ENCODE measurements at regions not wholly inside any gene's neighbourhood (a gene's known extent, or its start where the extent isn't known, plus 50 kb on each side); places are given as distances from the start of the nearest gene placed in this dataset.

GRCh38 chr9:124084087-124084486 lies 72.5 kb downstream of the LHX2 start:
- TF ChIP-seq POLR2AphosphoS5 (IDR thresholded peaks at IDR 0.05; ENCODE audit: low read depth, low read length) = no peak
- no peak for TF ChIP-seq SIN3A (IDR thresholded peaks at IDR 0.05; ENCODE audit: borderline replicate concordance, insufficient read depth, low read depth, low read length)
- TF ChIP-seq CTCF (IDR thresholded peaks at IDR 0.05) = no peak
- no peak for TF ChIP-seq TCF7L2 (IDR thresholded peaks at IDR 0.05; ENCODE audit: low read depth, low read length)
- no peak for TF ChIP-seq REST (IDR thresholded peaks at IDR 0.05; ENCODE audit: insufficient read depth in 1 of 2, low read depth in 2 of 2, low read length in 1 of 2)
- Histone ChIP-seq H3K36me3 (ENCODE audit: control insufficient read depth, insufficient read depth, low read length) (no peaks in the 10 kb centered on the region), H3K4me1 (ENCODE audit: control insufficient read depth, insufficient read depth, low read length) (peaks cover 5% of the 10 kb centered on the region), H3K4me3 (ENCODE audit: low read depth in 2 of 2, low read length in 2 of 2) (no peak overlapping the region), H3K9me3 (ENCODE audit: control insufficient read depth, insufficient read depth, low read depth, low read length) (no peaks in the 10 kb centered on the region), H3K27ac (ENCODE audit: low read length) (no peak overlapping the region), H3K27me3 (ENCODE audit: control insufficient read depth, insufficient read depth, low read length) (no peaks in the 10 kb centered on the region)
- ChIA-PET POLR2A (no interaction called here), CTCF (no interaction called here)
- ATAC-seq (no peak), DNase-seq (ENCODE audit: low read depth, low spot score) (no peak)
- BruUV-seq (replicated peaks) = no TSS peak
- intact Hi-C loops (cut with micrococcal nuclease; ENCODE audit: unreplicated experiment) (no loop called here), in situ Hi-C loops (cut with HindIII; ENCODE audit: low pct_unique_long_range_greater_than_20kb, low sequenced_read_pairs) (no loop called here)

GRCh38 chr9:124087226-124087625 lies 75.7 kb downstream of the LHX2 start:
- ChIA-PET POLR2A (no interaction called here), CTCF (no interaction called here)
- TF ChIP-seq SIN3A (IDR thresholded peaks at IDR 0.05; ENCODE audit: borderline replicate concordance, insufficient read depth, low read depth, low read length) (no peak), POLR2AphosphoS5 (IDR thresholded peaks at IDR 0.05; ENCODE audit: low read depth, low read length) (no peak), CTCF (IDR thresholded peaks at IDR 0.05) (no peak), TCF7L2 (IDR thresholded peaks at IDR 0.05; ENCODE audit: low read depth, low read length) (no peak), REST (IDR thresholded peaks at IDR 0.05; ENCODE audit: insufficient read depth in 1 of 2, low read depth in 2 of 2, low read length in 1 of 2) (no peak)
- H3K27me3 ChIP-seq (ENCODE audit: control insufficient read depth, insufficient read depth, low read length) = no peaks in the 10 kb centered on the region
- no peak for ATAC-seq
- no peak overlapping the region for H3K4me3 ChIP-seq (ENCODE audit: low read depth in 2 of 2, low read length in 2 of 2)
- no peaks in the 10 kb centered on the region for H3K9me3 ChIP-seq (ENCODE audit: control insufficient read depth, insufficient read depth, low read depth, low read length)
- no peak for DNase-seq (ENCODE audit: low read depth, low spot score)
- in situ Hi-C loops (cut with HindIII; ENCODE audit: low pct_unique_long_range_greater_than_20kb, low sequenced_read_pairs) (no loop called here), intact Hi-C loops (cut with micrococcal nuclease; ENCODE audit: unreplicated experiment) (no loop called here)
- no peaks in the 10 kb centered on the region for H3K4me1 ChIP-seq (ENCODE audit: control insufficient read depth, insufficient read depth, low read length)
- H3K27ac ChIP-seq (ENCODE audit: low read length) = no peak overlapping the region
- H3K36me3 ChIP-seq (ENCODE audit: control insufficient read depth, insufficient read depth, low read length) = no peaks in the 10 kb centered on the region
- BruUV-seq (replicated peaks) = no TSS peak
